Vagina (tissue), 2 donors: ENCODE measurements at regions not wholly inside any gene's neighbourhood (a gene's known extent, or its start where the extent isn't known, plus 50 kb on each side); places are given as distances from the start of the nearest gene placed in this dataset.

Experiments
- CTCF ChIP-seq, 3 experiments: fragments of 450-650 bp in 2 of 3; fragments of 200-600 bp in 1 of 3; sonication (generic) in 1 of 3; IDR thresholded peaks; one replicate each; pipeline ENCODE4 v1.5.1; 2017 to 2019; ENCODE audit warnings: antibody characterized with exemption in 3 of 3, mild to moderate bottlenecking in 2 of 3, moderate library complexity in 2 of 3
- POLR2A ChIP-seq, 2 donors: fragments of 450-650 bp; IDR thresholded peaks; one replicate each; pipeline ENCODE4 v1.6.1; 2017; ENCODE audit warnings: antibody characterized with exemption in 2 of 2, mild to moderate bottlenecking in 2 of 2, moderate library complexity in 2 of 2
- POLR2AphosphoS5 ChIP-seq, 2 donors: sonication (generic); formaldehyde crosslinking; IDR thresholded peaks; one replicate each; pipeline ENCODE4 v1.9.0; 2017; ENCODE audit warnings: antibody characterized with exemption in 2 of 2, mild to moderate bottlenecking in 2 of 2, low read depth in 1 of 2; ENCODE audit not compliant: insufficient read depth in 1 of 2

DNA sequence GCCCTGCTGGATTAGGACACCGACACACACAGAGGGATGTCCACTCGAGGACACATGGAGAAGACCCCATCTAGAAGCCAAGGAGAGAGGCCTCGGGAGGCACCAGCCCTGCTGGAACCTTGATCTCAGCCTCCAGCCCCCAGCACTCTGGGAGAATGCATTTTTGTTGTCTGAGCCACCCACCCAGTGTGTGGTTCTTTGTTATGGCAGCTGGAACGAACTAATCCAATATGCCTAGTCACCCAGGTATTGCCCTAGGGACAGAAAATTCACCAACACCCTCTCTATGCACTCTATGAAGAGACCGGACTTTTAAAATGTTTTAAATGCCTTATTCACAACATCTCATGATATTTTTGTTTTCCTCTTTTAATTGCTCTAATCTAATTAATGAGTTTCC is 117.4 kb downstream of the CRYAA start:
- no peak for TF ChIP-seq POLR2AphosphoS5 (IDR thresholded peaks at IDR 0.05; ENCODE audit: insufficient read depth in 1 of 2, low read depth in 1 of 2)
- no peak for TF ChIP-seq CTCF (IDR thresholded peaks at IDR 0.05)
- no peak for TF ChIP-seq POLR2A (IDR thresholded peaks at IDR 0.05)
